WERI-Rb-1 (cell line): ENCODE measurements at regions not wholly inside any gene's neighbourhood (a gene's known extent, or its start where the extent isn't known, plus 50 kb on each side); places are given as distances from the start of the nearest gene placed in this dataset.

Experiments used
- DNase-seq: peaks from one replicate; pipeline ENCODE4 v3.0.0-alpha.2; 2020
- H3K27ac ChIP-seq: fragments of 250-450 bp; sonication (Bioruptor Pico); 2 replicates; pipeline ENCODE4 v1.5.1; 2020; ENCODE audit warnings: mild to moderate bottlenecking, moderate library complexity
- H3K27me3 ChIP-seq: fragments of 250-450 bp; sonication (Bioruptor Pico); 2 replicates; pipeline ENCODE4 v1.5.1; 2021; ENCODE audit warnings: mild to moderate bottlenecking, low read depth, moderate library complexity; ENCODE audit not compliant: insufficient read depth, severe bottlenecking
- H3K36me3 ChIP-seq: fragments of 250-450 bp; sonication (Bioruptor Pico); 2 replicates; pipeline ENCODE4 v1.5.1; 2020; ENCODE audit warnings: mild to moderate bottlenecking, moderate library complexity
- H3K4me3 ChIP-seq: 2 replicates; pipeline ENCODE4 v1.5.1; 2011; ENCODE audit warnings: low read depth, mild to moderate bottlenecking, control low read depth, low read length
- H3K9me3 ChIP-seq: fragments of 250-450 bp; sonication (Bioruptor Pico); 2 replicates; pipeline ENCODE4 v1.5.1; 2021; ENCODE audit warnings: mild to moderate bottlenecking, moderate library complexity; ENCODE audit not compliant: severe bottlenecking
- TF ChIP-seq, protein P1 (sequence below): IDR thresholded peaks from 2 replicates; pipeline ENCODE4 v1.5.1; 2011; ENCODE audit warnings: low read depth, mild to moderate bottlenecking, control low read depth, inconsistent platforms, low read length

- Histone ChIP-seq H3K27me3 (no peaks in the 10 kb centered on the region), H3K36me3 (no peaks in the 10 kb centered on the region), H3K4me3 (no peak overlapping the region), H3K27ac (no peak overlapping the region), H3K9me3 (peaks cover 13% of the 10 kb centered on the region)
- TF ChIP-seq, protein P1, sequence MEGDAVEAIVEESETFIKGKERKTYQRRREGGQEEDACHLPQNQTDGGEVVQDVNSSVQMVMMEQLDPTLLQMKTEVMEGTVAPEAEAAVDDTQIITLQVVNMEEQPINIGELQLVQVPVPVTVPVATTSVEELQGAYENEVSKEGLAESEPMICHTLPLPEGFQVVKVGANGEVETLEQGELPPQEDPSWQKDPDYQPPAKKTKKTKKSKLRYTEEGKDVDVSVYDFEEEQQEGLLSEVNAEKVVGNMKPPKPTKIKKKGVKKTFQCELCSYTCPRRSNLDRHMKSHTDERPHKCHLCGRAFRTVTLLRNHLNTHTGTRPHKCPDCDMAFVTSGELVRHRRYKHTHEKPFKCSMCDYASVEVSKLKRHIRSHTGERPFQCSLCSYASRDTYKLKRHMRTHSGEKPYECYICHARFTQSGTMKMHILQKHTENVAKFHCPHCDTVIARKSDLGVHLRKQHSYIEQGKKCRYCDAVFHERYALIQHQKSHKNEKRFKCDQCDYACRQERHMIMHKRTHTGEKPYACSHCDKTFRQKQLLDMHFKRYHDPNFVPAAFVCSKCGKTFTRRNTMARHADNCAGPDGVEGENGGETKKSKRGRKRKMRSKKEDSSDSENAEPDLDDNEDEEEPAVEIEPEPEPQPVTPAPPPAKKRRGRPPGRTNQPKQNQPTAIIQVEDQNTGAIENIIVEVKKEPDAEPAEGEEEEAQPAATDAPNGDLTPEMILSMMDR = no peak
- no peak for DNase-seq
Observed at GRCh38 chr2:236637686-236638569, 68.3 kb downstream of the ACKR3 start.

DNA sequence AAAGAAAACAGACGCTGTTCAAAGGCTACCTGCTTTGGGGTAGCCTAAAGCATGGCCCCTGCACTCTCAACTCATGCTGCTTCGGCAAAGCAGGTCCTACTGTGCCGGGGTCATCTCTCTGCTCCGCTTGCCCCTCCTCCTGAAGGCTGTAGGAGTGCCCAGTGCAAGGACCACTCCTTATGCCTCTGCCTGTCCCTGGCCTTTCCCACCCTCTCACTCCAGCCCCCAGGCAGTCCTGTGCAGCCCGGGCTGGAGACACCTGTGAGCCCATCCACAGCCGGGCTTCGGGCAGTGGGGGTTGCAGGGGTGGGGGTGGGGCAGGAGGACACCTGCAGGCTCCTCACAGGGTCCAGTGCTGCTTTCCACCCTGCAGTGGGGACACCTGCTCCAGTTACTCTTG lies 69.1 kb downstream of the ACKR3 start:
- peaks cover 13% of the 10 kb centered on the region for H3K9me3 ChIP-seq
- no peak overlapping the region for H3K4me3 ChIP-seq
- TF ChIP-seq, protein P1 = no peak
- H3K27me3 ChIP-seq = no peaks in the 10 kb centered on the region
- no peak for DNase-seq
- no peaks in the 10 kb centered on the region for H3K36me3 ChIP-seq
- H3K27ac ChIP-seq = no peak overlapping the region

DNA sequence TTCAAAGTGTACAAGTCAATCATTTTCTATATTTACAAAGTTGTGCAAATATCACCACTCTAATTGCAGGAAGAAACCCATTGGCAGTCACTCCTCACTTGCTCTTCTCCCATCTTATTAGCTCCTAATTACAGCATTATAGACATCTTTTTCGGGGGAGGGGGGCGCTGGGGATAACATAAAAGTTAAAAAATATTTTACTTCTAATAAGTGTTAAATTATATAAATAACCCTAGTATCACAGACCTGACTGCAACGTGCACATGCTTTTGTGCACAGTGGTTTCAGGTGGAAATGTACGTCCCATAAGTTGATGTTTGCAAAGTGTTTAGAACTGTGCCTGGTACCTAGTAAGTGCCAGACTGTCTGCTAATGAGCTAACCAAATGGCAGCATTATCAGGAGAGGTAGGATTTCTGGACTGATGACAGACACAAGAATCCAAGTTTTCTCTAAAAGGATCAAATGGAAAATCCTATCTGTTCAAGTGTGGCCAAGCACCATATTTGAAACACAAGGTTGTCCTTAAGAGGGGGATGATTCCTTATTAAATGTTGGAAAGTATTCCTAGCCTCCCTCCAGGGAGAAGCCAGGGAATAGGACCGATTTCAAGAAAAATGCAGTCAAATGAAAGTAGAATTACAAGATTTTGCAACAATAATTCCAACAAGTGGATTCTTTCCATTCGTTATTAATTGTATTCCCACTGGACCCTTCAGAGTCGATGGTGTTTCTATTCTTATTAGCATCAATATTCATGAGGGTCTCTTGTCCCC lies 70.0 kb downstream of the ACKR3 start:
- Histone ChIP-seq H3K4me3 (no peak overlapping the region), H3K27me3 (no peaks in the 10 kb centered on the region), H3K36me3 (no peaks in the 10 kb centered on the region), H3K9me3 (peaks cover 13% of the 10 kb centered on the region), H3K27ac (no peak overlapping the region)
- no peak for DNase-seq
- TF ChIP-seq, protein P1 = no peak

- no peaks in the 10 kb centered on the region for H3K36me3 ChIP-seq
- no peak overlapping the region for H3K27ac ChIP-seq
- H3K27me3 ChIP-seq = no peaks in the 10 kb centered on the region
- no peak overlapping the region for H3K4me3 ChIP-seq
- H3K9me3 ChIP-seq = peaks cover 13% of the 10 kb centered on the region
- DNase-seq = peak; percentile 4
- TF ChIP-seq, protein P1 = no peak
Observed at GRCh38 chr2:236641051-236641726, 71.6 kb downstream of the ACKR3 start.

DNA sequence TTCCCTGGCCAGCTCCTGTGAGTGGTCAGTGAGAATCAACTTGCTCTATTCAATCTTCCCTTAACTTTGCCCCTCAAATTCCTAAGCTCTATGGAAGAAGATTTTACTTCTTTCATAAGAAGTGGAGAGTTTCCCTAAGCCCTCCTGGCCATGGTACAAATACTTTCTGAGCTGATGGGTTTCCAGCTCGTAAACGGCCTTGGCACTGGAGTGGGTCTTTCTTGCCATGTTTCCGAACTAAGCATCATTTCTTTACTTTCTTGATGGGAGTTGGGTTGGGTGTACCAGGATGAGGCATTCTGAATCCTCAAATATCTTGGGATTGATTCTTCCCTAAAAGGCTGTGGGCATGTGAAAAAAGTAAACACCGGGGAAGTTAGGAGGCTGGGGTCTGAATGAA lies 72.5 kb downstream of the ACKR3 start:
- DNase-seq = no peak
- Histone ChIP-seq H3K4me3 (no peak overlapping the region), H3K36me3 (no peaks in the 10 kb centered on the region), H3K27ac (no peak overlapping the region), H3K27me3 (no peaks in the 10 kb centered on the region), H3K9me3 (peaks cover 13% of the 10 kb centered on the region)
- TF ChIP-seq, protein P1 = no peak
